Endothelial cell of umbilical vein (primary cell): ENCODE measurements at regions not wholly inside any gene's neighbourhood (a gene's known extent, or its start where the extent isn't known, plus 50 kb on each side); places are given as distances from the start of the nearest gene placed in this dataset.
"Not testable (repeated sequence)": the region's sequence is repeated elsewhere in the genome, so short reads cannot be mapped to it uniquely, and the experiment has no call there.

Source experiments
- BruUV-seq: library from RNA; stranded (reverse); fragments of 400-500 nt; replicated peaks from 2 replicates; lab custom pipeline; 2021; lab: Mats Ljungman, UMichigan
- CTCF ChIA-PET: fragments of 300-600, 350-600 bp; sonication (Branson Sonifier 250); formaldehyde crosslinking; loops from one replicate; lab custom pipeline; 2021; ENCODE audit warnings: antibody characterized with exemption, inconsistent platforms; lab: Charles Lee
- POLR2A ChIA-PET: fragments of 300-600, 350-600 bp; sonication (Branson Sonifier 250); formaldehyde crosslinking; loops from one replicate; lab custom pipeline; 2021; ENCODE audit warnings: antibody characterized with exemption, inconsistent platforms; lab: Charles Lee
- DNase-seq: peaks from one replicate; pipeline ENCODE4 v3.0.0-alpha.2; 2011; ENCODE audit warnings: low read depth, low spot score
- FAIRE-seq: peaks from 2 replicates; lab custom pipeline; 2011; peaks lifted over from hg19 to GRCh38; lab: Jason Lieb, UNC
- H2AFZ ChIP-seq: 2 replicates; pipeline ENCODE4 v1.6.0; 2012; ENCODE audit warnings: low read depth, low read length, control low read depth, inconsistent platforms
- H3K27ac ChIP-seq: 2 replicates; pipeline ENCODE4 v1.5.1; 2011; ENCODE audit warnings: low read depth, mild to moderate bottlenecking, control low read depth, low read length, moderate library complexity; ENCODE audit not compliant: insufficient read depth
- H3K27me3 ChIP-seq, 2 experiments: 2 replicates each; pipeline versions ENCODE4 v1.6.0 to v1.6.1; 2011; ENCODE audit warnings: low read length in 2 of 2, mixed read lengths in 1 of 2; ENCODE audit not compliant: control insufficient read depth in 2 of 2, insufficient read depth in 2 of 2
- H3K36me3 ChIP-seq, 2 experiments: 2 replicates in 1 of 2; 3 replicates in 1 of 2; pipeline ENCODE4 v1.5.1; 2011; ENCODE audit warnings: low read length in 2 of 2, mild to moderate bottlenecking in 1 of 2, moderate library complexity in 1 of 2; ENCODE audit not compliant: control insufficient read depth in 2 of 2, insufficient read depth in 2 of 2; ENCODE audit errors: extremely low read depth in 1 of 2
- H3K4me1 ChIP-seq: 3 replicates; pipeline ENCODE4 v1.5.1; 2011; ENCODE audit warnings: mild to moderate bottlenecking, low read length; ENCODE audit not compliant: control insufficient read depth, insufficient read depth; ENCODE audit errors: extremely low read depth
- H3K4me2 ChIP-seq: 2 replicates; pipeline ENCODE4 v1.6.1; 2011; ENCODE audit warnings: low read length, control low read depth, mixed read lengths; ENCODE audit not compliant: insufficient read depth
- H3K4me3 ChIP-seq, 3 experiments: fragments of 200-600 bp in 1 of 3; sonication (generic), shearing (Covaris generic) in 1 of 3; replicated peaks in 1 of 3; 2 replicates each; pipeline ENCODE4 v1.5.1; 2011 to 2016; ENCODE audit warnings: control low read depth in 3 of 3, low read length in 3 of 3, mild to moderate bottlenecking in 2 of 3, inconsistent platforms in 1 of 3, low read depth in 1 of 3, moderate library complexity in 1 of 3; ENCODE audit not compliant: insufficient read depth in 1 of 3
- H3K79me2 ChIP-seq: 2 replicates; pipeline ENCODE4 v1.6.0; 2012; ENCODE audit warnings: low read length, inconsistent platforms; ENCODE audit not compliant: control insufficient read depth, insufficient read depth
- H3K9ac ChIP-seq: replicated peaks from 2 replicates; pipeline ENCODE3; 2011; ENCODE audit warnings: low read length, control low read depth; ENCODE audit not compliant: insufficient read depth; ENCODE audit errors: extremely low read depth
- H3K9me1 ChIP-seq: replicated peaks from 3 replicates; pipeline ENCODE4 v1.6.0; 2011; ENCODE audit warnings: mild to moderate bottlenecking, low read length; ENCODE audit not compliant: control insufficient read depth, insufficient read depth; ENCODE audit errors: extremely low read depth
- H3K9me3 ChIP-seq: replicated peaks from 2 replicates; pipeline ENCODE4 v1.5.1; 2012; ENCODE audit warnings: low read length, inconsistent platforms; ENCODE audit not compliant: control insufficient read depth, insufficient read depth
- H4K20me1 ChIP-seq: replicated peaks from 2 replicates; pipeline ENCODE3; 2011; ENCODE audit warnings: mild to moderate bottlenecking, low read length; ENCODE audit not compliant: control insufficient read depth, insufficient read depth; ENCODE audit errors: extremely low read depth
- FOS ChIP-seq: IDR thresholded peaks from 2 replicates; pipeline ENCODE4 v1.6.1; 2011; ENCODE audit warnings: mild to moderate bottlenecking, low read length, moderate library complexity, borderline replicate concordance; ENCODE audit not compliant: insufficient read depth
- GATA2 ChIP-seq: IDR thresholded peaks from 2 replicates; pipeline ENCODE4 v1.7.0; 2011; ENCODE audit warnings: low read depth, mild to moderate bottlenecking, moderate library complexity, mixed read lengths, low read length; ENCODE audit not compliant: insufficient read length, insufficient read depth
- MYC ChIP-seq: IDR thresholded peaks from one replicate; pipeline ENCODE4 v1.6.1; 2011; ENCODE audit warnings: mild to moderate bottlenecking, low read depth, low read length
- POLR2AphosphoS5 ChIP-seq: IDR thresholded peaks from 2 replicates; pipeline ENCODE4 v1.6.1; 2012; ENCODE audit warnings: low read depth, mild to moderate bottlenecking, control low read depth, low read length, moderate library complexity; ENCODE audit not compliant: insufficient read depth
- dilution Hi-C: fragments of 300-500 bp; cut with MboI; formaldehyde crosslinking; loops from one replicate; pipeline ENCODE4 v1.15.0; 2019; ENCODE audit warnings: low sequenced_read_pairs; ENCODE audit not compliant: extremely low pct_ligation_motif_present
- intact Hi-C: fragments of 100-400 bp; cut with micrococcal nuclease; formaldehyde crosslinking; loops from one replicate; pipeline ENCODE4 v1.10.0; 2022

- peak; percentile 40 for DNase-seq
- no peaks in the 10 kb centered on the region for H3K79me2 ChIP-seq
These were observed 1177.6 kb downstream of the PLA2G4A start for GRCh38 chr1:188006354-188006753.

GRCh38 chr1:188013222-188013849 lies 1184.6 kb downstream of the PLA2G4A start:
- CTCF ChIA-PET, H3K4me3 ChIP-seq, H3K9me1 ChIP-seq, DNase-seq, BruUV-seq, dilution Hi-C loops, H2AFZ ChIP-seq, FAIRE-seq, intact Hi-C loops, H4K20me1 ChIP-seq, H3K27ac ChIP-seq, H3K9me3 ChIP-seq, H3K9ac ChIP-seq, H3K27me3 ChIP-seq, H3K4me2 ChIP-seq, H3K4me1 ChIP-seq, H3K36me3 ChIP-seq, POLR2A ChIA-PET, H3K79me2 ChIP-seq: not testable (repeated sequence)

More at GRCh38 chr1:188006354-188006753, 1177.6 kb downstream of the PLA2G4A start:
- peak; percentile 53 for FAIRE-seq
- Histone ChIP-seq H3K27ac (peak overlapping the region; percentile 55), H3K36me3 (no peaks in the 10 kb centered on the region), H3K9me3 (no peaks in the 10 kb centered on the region), H3K4me1 (peaks cover 8% of the 10 kb centered on the region), H3K9me1 (no peaks in the 10 kb centered on the region), H4K20me1 (no peaks in the 10 kb centered on the region), H3K4me2 (peak overlapping the region; percentile 34), H3K4me3 (no peak overlapping the region), H3K27me3 (no peaks in the 10 kb centered on the region), H2AFZ (peak overlapping the region; percentile 76), H3K9ac (no peak overlapping the region)
- no TSS peak for BruUV-seq
- dilution Hi-C loops (no loop called here), intact Hi-C loops (no loop called here)
- ChIA-PET CTCF (no interaction called here), POLR2A (no interaction called here)
- peak; percentile 66 for TF ChIP-seq POLR2AphosphoS5
- peak; percentile 54 for TF ChIP-seq GATA2
- TF ChIP-seq MYC, result no peak
- peak; percentile 49 for TF ChIP-seq FOS
